Hippocampal formation (tissue), 2 donors: ENCODE measurements at regions not wholly inside any gene's neighbourhood (a gene's known extent, or its start where the extent isn't known, plus 50 kb on each side); places are given as distances from the start of the nearest gene placed in this dataset.
A peak's percentile ranks its signal among the peaks of the same experiment; 100 is the strongest.
"Not testable (repeated sequence)": the region's sequence is repeated elsewhere in the genome, so short reads cannot be mapped to it uniquely, and the experiment has no call there.

ENCODE experiments used
- DNase-seq, 2 donors: peaks; one replicate each; lab custom pipeline; 2025; lab: John Stamatoyannopoulos, UW

GRCh38 chr16:10314811-10315210 lies 71.0 kb upstream of the ATF7IP2 start:
- DNase-seq = peak in 1 of 2 donors; percentile 46

GRCh38 chr16:10317425-10318001 lies 68.3 kb upstream of the ATF7IP2 start:
- DNase-seq = no peak

DNA sequence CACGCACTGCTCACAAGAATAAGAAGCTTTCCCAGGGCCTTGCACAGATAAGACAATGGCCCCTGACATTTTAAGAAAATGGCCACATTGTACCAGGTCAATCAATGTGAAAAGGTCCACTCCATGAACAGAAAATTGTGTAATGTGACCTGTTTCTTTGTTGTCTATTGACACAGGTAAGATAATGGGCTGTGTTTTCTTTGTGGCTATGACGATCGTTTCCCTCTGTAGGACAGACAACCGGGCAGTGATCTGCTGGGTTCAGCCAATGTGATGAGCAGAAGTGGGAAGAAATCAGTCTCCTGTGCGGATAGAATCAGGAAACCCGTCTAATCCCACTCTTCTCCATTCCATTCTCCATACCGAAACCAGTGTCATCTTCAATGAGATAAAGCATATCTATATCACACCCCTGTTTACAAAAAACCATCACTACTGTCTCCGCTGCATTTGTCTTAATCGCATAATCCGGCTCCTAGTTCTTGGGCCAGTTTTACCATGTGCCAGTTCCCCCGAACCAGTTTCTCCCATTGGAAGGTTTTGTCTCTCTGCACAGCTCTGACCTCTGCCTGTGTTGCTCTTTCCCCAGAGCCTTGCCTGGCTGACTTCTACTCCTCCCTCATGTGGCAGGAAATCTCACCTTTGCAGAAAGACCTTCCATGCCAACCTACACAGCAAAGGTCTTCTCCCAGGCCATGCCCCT lies 66.9 kb upstream of the ATF7IP2 start:
- no peak for DNase-seq

DNA sequence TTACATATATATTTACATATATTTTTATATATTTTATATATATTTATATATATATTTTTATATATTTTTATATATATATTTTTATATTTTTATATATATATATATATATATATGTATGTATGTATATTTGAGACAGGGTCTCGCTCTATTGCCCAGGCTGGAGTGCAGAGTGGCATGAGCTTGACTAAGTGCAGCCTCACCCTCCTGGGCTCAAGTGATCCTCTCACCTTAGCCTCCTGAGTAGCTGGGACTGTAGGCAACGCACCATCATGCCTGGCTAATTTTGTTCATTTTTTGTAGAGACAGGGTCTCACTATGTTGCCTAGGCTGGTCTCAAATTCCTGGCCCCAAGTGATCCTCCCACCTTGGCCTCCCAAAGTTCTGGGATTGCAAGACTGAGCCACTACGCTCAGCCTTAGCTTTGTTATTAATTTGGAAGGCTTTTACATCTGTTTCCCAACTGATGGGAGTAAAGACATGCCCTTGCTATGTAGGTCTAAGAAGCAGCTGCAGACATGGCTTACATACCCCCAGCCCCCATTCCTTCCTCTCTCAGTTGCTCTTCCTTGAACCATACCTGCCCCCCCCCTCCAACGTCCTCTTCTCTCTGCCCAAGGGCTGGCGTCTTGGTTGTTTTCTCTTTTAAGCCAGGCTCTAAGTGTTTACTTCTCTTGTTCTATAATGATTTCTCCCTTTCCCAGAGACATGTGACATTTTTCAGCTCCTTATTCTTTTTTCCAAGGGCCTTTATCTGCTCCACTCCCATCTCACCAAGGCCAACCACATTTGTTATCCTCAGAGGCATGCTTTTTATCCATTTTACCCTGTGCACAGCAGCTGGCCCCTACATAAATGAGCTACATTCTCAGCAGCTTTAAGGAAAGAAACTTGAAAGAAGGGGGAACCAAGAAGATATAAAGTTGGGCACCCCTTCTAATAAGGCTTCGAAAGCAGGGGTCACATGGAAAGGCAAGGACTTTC lies 64.2 kb upstream of the ATF7IP2 start:
- no peak for DNase-seq

GRCh38 chr16:10322723-10323527 lies 62.9 kb upstream of the ATF7IP2 start:
- DNase-seq = no peak

DNA sequence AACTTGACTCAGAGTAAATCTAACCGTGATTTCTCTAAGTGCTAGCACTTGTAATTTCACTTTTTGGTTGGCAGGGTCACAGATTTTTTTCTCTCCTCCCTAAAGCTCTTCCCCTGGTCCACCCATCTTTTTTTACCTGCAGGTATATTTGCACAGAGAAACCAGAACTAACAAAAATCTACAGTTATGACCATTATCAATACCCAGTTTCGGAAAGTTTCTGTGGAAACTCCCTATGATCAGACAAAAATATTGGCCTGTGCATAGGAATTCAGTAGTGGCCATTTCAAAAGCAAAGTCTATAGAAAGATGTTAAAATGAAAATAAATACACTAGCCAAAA lies 62.4 kb upstream of the ATF7IP2 start:
- no peak for DNase-seq

DNA sequence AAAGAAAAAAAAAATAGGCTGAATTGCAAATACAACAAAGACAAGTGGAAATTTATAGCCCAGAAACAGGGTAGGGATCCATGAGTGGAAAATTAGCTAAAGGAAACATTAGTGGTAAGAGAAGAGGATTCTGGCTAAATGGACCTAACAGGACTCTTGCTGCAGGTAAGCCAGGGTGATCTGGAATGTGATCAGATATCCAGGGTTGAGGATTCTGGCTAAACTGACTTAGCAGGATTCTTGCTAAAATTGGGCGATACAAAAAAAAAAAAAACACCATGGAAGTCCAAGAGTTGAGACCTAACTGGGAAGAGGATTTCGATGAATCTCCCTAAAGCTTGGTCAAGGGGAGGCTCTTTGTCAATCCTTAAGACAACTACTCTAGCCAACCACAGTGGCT lies 61.7 kb upstream of the ATF7IP2 start:
- DNase-seq = no peak

DNA sequence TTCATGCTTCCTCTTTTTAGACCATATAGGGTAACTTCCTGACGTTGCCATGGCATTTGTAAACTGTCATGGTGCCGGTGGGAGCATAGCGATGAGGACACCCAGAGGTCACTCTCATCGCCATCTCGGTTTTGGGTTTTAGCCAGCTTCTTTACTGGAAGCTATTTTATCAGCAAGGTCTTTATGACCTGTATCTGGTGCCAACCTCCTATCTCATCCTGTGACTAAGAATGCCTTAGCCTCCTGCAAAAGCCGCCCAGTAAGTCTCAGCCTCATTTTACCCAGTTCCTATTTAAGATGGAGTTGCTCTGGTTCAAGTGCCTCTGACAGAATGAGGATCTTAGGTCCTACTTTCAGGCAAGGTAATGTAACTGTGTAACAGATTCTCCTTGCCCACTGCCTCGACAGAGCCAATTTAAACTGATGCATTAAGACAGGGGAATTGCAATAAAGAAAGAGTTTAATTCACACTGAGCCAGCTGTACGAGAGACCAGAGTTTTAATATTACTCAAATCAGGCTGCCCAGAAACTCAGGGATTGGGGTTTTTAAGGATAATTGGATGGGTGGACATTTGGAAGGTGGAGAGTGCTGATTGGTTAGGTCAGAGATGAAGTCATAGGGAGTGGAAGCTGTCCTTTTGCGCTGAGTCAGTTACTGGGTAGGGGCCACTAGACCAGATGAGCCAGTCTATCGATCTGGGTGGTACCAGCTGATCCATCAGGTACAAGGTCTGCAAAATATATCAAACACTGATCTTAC lies 59.9 kb upstream of the ATF7IP2 start:
- no peak for DNase-seq

DNA sequence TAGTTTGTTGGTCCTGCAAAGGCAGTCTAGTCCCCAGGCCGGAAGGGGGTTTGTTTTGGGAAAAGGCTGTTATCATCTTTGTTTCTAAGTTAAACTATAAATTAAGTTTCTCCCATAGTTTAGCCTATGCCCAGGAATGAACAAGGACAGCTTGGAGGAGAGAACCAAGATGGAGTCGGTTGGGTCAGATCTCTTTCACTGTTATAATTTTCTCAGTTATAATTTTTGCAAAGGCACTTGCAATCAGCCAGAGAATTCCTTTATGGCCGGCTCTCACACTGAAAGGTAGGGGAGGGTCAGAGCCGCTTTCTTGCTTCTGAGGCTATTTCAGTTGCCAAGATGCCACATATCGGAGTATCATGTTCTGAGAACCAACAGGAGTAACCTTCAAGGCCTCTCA lies 59.2 kb upstream of the ATF7IP2 start:
- no peak for DNase-seq

GRCh38 chr16:10328291-10328690 lies 57.6 kb upstream of the ATF7IP2 start:
- DNase-seq = not testable (repeated sequence)

GRCh38 chr16:10332241-10332640 lies 53.6 kb upstream of the ATF7IP2 start:
- no peak for DNase-seq

DNA sequence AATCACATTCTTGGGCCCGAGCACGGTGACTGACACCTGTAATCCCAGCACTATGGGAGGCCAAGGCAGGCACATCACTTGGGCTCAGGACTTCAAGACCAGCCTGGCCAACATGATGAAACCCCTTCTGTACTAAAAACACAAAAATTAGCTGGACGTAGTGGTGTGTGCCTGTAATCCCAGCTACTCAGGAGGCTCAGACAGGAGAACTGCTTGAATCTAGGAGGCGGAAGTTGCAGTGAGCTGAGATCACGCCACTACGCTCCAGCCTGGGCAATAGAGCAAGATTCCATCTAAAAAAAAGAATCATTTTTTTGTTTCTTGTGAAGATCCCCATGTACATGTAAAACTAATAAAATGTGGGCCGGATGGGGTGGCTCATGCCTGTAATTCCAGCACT lies 53.1 kb upstream of the ATF7IP2 start:
- no peak for DNase-seq

DNA sequence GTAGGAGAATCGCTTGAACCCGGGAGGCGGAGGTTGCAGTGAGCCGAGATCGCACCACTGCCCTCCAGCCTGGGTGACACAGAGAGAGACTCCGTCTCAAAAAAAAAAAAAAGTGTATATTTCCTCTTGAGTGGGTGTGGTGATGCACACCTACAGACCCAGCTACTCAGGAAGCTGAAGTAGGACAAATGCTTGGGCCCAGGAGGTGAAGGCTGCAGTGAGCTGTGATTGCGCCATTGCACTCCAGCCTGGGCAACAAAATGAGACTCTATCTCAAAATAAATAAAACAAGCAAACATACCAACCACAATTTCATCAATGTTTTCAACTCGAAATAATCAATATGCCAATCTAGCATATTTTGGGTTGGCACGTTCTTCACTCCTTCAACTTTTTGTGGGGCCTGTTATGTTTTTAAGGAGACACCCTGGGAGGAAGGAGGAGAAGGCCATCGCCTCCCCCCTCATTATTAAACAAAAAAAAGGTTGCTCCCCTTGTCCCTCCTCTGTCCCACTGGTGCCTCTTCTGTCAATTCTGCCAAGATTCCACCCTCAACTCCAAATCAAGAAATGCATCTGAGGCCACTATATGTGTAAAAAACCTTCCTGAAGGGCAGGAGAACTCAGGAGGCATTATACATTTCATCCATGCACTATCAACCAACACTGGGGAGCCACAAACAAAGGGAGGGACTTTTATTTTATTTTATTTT lies 52.4 kb upstream of the ATF7IP2 start:
- DNase-seq = no peak

GRCh38 chr16:10335681-10336080 lies 50.2 kb upstream of the ATF7IP2 start:
- no peak for DNase-seq
